ENCODE measurements at regions not wholly inside any gene's neighbourhood (a gene's known extent, or its start where the extent isn't known, plus 50 kb on each side); places are given as distances from the start of the nearest gene placed in this dataset.

- TF ChIP-seq CTCF (IDR thresholded peaks at IDR 0.05; ENCODE audit: insufficient read depth, low read depth, low read length), result no peak
- no peak for TF ChIP-seq EZH2 (IDR thresholded peaks at IDR 0.05; ENCODE audit: insufficient read depth, low read length)
Measured at GRCh38 chr7:118046086-118046485, 137.9 kb upstream of the LSM8 start.

Data from astrocyte (in vitro differentiated cells and primary cell).